ENCODE measurements at regions not wholly inside any gene's neighbourhood (a gene's known extent, or its start where the extent isn't known, plus 50 kb on each side); places are given as distances from the start of the nearest gene placed in this dataset.

DNA sequence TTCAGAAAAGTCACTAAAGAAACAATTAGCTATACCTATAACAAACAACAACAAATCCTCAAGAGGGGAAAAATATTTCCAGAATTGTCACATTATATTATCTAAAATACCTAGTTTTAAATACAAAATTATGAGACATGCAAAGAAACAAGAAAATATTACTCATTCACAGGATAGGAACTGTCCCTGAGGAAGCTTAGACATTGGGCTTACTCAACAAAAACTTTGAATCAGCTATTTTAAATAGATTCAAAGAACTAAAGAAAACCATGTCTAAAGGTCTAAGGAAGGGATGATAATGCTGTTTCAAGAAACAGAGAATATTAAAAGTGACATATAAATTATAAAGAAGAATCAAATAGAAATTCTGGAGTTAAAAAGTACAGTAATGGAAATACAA lies 131.9 kb upstream of the ZNF516 start:
- TF ChIP-seq, protein P1, sequence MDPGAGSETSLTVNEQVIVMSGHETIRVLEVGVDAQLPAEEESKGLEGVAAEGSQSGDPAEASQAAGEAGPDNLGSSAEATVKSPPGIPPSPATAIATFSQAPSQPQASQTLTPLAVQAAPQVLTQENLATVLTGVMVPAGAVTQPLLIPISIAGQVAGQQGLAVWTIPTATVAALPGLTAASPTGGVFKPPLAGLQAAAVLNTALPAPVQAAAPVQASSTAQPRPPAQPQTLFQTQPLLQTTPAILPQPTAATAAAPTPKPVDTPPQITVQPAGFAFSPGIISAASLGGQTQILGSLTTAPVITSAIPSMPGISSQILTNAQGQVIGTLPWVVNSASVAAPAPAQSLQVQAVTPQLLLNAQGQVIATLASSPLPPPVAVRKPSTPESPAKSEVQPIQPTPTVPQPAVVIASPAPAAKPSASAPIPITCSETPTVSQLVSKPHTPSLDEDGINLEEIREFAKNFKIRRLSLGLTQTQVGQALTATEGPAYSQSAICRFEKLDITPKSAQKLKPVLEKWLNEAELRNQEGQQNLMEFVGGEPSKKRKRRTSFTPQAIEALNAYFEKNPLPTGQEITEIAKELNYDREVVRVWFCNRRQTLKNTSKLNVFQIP (CRISPR knock-in tag; IDR thresholded peaks at IDR 0.05; ENCODE audit: borderline replicate concordance, low read depth), result no peak
- TF ChIP-seq ZFP30 (CRISPR knock-in tag; IDR thresholded peaks at IDR 0.05) (no peak), ZNF70 (CRISPR knock-in tag; IDR thresholded peaks at IDR 0.05) (no peak), ARNTL (CRISPR knock-in tag; IDR thresholded peaks at IDR 0.05; ENCODE audit: borderline replicate concordance, low read depth) (no peak), SNAI2 (CRISPR knock-in tag; IDR thresholded peaks at IDR 0.05) (no peak), OSR1 (CRISPR knock-in tag; IDR thresholded peaks at IDR 0.05) (no peak), TCF4 (CRISPR knock-in tag; IDR thresholded peaks at IDR 0.05; ENCODE audit: borderline replicate concordance) (no peak), ZFP3 (CRISPR knock-in tag; IDR thresholded peaks at IDR 0.05) (no peak), PPARA (CRISPR knock-in tag; IDR thresholded peaks at IDR 0.05; ENCODE audit: borderline replicate concordance) (no peak), ISL1 (CRISPR knock-in tag; IDR thresholded peaks at IDR 0.05) (no peak), TOX (CRISPR knock-in tag; IDR thresholded peaks at IDR 0.05; ENCODE audit: borderline replicate concordance) (no peak), ESRRG (CRISPR knock-in tag; IDR thresholded peaks at IDR 0.05) (no peak), BACH2 (CRISPR knock-in tag; IDR thresholded peaks at IDR 0.05; ENCODE audit: borderline replicate concordance) (no peak), ZNF8 (CRISPR knock-in tag; IDR thresholded peaks at IDR 0.05) (no peak), ZNF565 (CRISPR knock-in tag; conservative IDR thresholded peaks at IDR 0.05; ENCODE audit: low read depth) (no peak), GLIS3 (CRISPR knock-in tag; IDR thresholded peaks at IDR 0.05) (no peak)
- TF ChIP-seq, protein P2, sequence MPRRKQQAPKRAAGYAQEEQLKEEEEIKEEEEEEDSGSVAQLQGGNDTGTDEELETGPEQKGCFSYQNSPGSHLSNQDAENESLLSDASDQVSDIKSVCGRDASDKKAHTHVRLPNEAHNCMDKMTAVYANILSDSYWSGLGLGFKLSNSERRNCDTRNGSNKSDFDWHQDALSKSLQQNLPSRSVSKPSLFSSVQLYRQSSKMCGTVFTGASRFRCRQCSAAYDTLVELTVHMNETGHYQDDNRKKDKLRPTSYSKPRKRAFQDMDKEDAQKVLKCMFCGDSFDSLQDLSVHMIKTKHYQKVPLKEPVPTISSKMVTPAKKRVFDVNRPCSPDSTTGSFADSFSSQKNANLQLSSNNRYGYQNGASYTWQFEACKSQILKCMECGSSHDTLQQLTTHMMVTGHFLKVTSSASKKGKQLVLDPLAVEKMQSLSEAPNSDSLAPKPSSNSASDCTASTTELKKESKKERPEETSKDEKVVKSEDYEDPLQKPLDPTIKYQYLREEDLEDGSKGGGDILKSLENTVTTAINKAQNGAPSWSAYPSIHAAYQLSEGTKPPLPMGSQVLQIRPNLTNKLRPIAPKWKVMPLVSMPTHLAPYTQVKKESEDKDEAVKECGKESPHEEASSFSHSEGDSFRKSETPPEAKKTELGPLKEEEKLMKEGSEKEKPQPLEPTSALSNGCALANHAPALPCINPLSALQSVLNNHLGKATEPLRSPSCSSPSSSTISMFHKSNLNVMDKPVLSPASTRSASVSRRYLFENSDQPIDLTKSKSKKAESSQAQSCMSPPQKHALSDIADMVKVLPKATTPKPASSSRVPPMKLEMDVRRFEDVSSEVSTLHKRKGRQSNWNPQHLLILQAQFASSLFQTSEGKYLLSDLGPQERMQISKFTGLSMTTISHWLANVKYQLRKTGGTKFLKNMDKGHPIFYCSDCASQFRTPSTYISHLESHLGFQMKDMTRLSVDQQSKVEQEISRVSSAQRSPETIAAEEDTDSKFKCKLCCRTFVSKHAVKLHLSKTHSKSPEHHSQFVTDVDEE (CRISPR knock-in tag; IDR thresholded peaks at IDR 0.05), result no peak
- no peak for ATAC-seq

DNA sequence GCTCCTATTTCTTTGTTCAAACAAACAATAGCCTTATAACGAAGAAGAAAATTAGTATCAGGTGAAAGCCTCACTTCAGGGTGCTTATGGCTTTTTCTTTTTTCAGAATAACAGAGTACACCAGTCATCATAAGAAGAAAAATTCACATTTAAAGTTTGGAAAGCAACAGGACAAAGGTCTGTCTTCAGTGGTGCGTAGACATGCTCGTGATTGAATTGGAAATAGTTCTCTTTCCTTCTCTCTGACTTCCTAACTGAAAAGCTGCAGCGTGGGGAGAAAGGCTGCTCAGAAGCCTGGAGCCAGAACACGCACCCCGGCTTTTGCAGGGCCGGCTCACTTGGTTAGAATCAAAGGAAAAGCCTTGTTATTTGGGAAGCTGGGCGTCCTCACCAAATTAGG lies 127.6 kb upstream of the ZNF516 start:
- ATAC-seq, result no peak
- TF ChIP-seq, protein P1 (CRISPR knock-in tag; IDR thresholded peaks at IDR 0.05; ENCODE audit: borderline replicate concordance, low read depth), result no peak
- TF ChIP-seq ZNF8 (CRISPR knock-in tag; IDR thresholded peaks at IDR 0.05), result no peak
- TF ChIP-seq, protein P3, sequence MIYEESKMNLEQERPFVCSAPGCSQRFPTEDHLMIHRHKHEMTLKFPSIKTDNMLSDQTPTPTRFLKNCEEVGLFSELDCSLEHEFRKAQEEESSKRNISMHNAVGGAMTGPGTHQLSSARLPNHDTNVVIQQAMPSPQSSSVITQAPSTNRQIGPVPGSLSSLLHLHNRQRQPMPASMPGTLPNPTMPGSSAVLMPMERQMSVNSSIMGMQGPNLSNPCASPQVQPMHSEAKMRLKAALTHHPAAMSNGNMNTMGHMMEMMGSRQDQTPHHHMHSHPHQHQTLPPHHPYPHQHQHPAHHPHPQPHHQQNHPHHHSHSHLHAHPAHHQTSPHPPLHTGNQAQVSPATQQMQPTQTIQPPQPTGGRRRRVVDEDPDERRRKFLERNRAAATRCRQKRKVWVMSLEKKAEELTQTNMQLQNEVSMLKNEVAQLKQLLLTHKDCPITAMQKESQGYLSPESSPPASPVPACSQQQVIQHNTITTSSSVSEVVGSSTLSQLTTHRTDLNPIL (CRISPR knock-in tag; IDR thresholded peaks at IDR 0.05; ENCODE audit: low read depth), result no peak
- TF ChIP-seq, protein P4, sequence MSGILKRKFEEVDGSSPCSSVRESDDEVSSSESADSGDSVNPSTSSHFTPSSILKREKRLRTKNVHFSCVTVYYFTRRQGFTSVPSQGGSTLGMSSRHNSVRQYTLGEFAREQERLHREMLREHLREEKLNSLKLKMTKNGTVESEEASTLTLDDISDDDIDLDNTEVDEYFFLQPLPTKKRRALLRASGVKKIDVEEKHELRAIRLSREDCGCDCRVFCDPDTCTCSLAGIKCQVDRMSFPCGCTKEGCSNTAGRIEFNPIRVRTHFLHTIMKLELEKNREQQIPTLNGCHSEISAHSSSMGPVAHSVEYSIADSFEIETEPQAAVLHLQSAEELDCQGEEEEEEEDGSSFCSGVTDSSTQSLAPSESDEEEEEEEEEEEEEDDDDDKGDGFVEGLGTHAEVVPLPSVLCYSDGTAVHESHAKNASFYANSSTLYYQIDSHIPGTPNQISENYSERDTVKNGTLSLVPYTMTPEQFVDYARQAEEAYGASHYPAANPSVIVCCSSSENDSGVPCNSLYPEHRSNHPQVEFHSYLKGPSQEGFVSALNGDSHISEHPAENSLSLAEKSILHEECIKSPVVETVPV (CRISPR knock-in tag; IDR thresholded peaks at IDR 0.05), result no peak
- no peak for TF ChIP-seq ARNTL (CRISPR knock-in tag; IDR thresholded peaks at IDR 0.05; ENCODE audit: borderline replicate concordance, low read depth)
- TF ChIP-seq ZNF70 (CRISPR knock-in tag; IDR thresholded peaks at IDR 0.05), result no peak
- TF ChIP-seq, protein P2 (CRISPR knock-in tag; IDR thresholded peaks at IDR 0.05), result no peak
- no peak for TF ChIP-seq CSDC2 (CRISPR knock-in tag; IDR thresholded peaks at IDR 0.05)
- TF ChIP-seq BACH2 (CRISPR knock-in tag; IDR thresholded peaks at IDR 0.05; ENCODE audit: borderline replicate concordance), result no peak
- no peak for TF ChIP-seq SNAI2 (CRISPR knock-in tag; IDR thresholded peaks at IDR 0.05)

Measured in SK-N-SH treated with all-trans-retinoic acid at 6 μM for 48 hours (cell line).